ENCODE measurements at regions not wholly inside any gene's neighbourhood (a gene's known extent, or its start where the extent isn't known, plus 50 kb on each side); places are given as distances from the start of the nearest gene placed in this dataset.
"Not testable (repeated sequence)": the region's sequence is repeated elsewhere in the genome, so short reads cannot be mapped to it uniquely, and the experiment has no call there.

DNA sequence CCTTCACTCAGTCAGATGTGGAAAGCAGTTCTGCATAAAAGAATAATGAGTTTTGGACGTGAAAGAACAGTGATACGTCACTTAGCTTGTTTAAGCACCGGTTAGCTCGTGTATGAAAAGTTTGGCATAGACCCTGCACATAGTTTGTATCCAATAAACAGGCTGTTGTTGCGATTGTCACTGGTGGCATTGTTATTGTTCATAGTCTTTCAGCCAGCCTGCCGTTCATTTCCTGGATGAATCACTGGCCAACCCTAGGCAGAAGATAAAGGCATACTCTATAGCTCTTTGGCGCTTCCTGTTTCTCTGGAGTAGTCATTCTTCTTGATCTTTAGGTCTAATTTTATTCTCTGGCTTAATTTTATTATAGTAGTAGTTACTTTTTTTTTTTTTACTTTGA lies 57.8 kb upstream of the ANKRD30A start:
- Mint-ChIP-seq H3K9me3 (peaks cover 14% of the 10 kb centered on the region in 2 donors), H3K27me3 (ENCODE audit: low read depth) (no peaks in the 10 kb centered on the region), H3K4me3 (no peak overlapping the region), H3K36me3 (ENCODE audit: insufficient read depth in 2 of 2) (peaks cover 2% of the 10 kb centered on the region in 2 donors), H3K4me1 (ENCODE audit: low read depth) (no peaks in the 10 kb centered on the region), H3K27ac (no peak overlapping the region)
- no peak for ATAC-seq (replicated peaks in 1 of 2)
- DNase-seq, result no peak

GRCh38 chr10:37062296-37062695 lies 63.1 kb upstream of the ANKRD30A start:
- not testable (repeated sequence) for ATAC-seq (replicated peaks in 1 of 2); H3K27me3 Mint-ChIP-seq (ENCODE audit: low read depth); H3K4me1 Mint-ChIP-seq (ENCODE audit: low read depth); H3K27ac Mint-ChIP-seq; H3K9me3 Mint-ChIP-seq; H3K36me3 Mint-ChIP-seq (ENCODE audit: insufficient read depth in 2 of 2); DNase-seq; H3K4me3 Mint-ChIP-seq

GRCh38 chr10:37057261-37057660 lies 68.1 kb upstream of the ANKRD30A start:
- no peaks in the 10 kb centered on the region for H3K4me1 Mint-ChIP-seq (ENCODE audit: low read depth)
- peaks cover 0 to 3% of the 10 kb centered on the region in 2 donors for H3K36me3 Mint-ChIP-seq (ENCODE audit: insufficient read depth in 2 of 2)
- ATAC-seq (replicated peaks in 1 of 2) (no peak), DNase-seq (no peak)
- no peak overlapping the region for H3K27ac Mint-ChIP-seq
- H3K9me3 Mint-ChIP-seq, result peaks cover 7 to 9% of the 10 kb centered on the region in 2 donors
- H3K4me3 Mint-ChIP-seq, result no peak overlapping the region
- H3K27me3 Mint-ChIP-seq (ENCODE audit: low read depth), result no peaks in the 10 kb centered on the region

DNA sequence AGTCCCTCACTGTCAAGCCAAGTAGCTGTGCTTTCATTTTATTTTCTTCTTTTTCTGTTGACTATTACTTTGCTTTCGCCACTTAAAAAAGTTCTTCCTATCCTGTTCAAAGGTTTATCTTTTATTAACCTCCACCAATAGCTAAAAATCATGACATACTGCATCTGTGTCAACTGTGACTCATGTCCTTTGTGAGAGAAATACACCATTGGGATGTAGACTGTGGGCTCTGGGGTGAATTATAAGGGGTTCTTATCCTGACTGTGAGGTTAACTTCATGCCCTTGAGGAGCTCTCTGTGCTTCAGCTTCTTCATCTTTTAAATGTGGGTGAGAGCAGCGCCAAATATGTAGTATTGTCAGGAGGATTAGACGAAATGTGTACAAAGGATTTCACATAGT lies 71.9 kb upstream of the ANKRD30A start:
- Mint-ChIP-seq H3K36me3 (ENCODE audit: insufficient read depth in 2 of 2) (peaks cover 0 to 4% of the 10 kb centered on the region in 2 donors), H3K27ac (no peak overlapping the region), H3K27me3 (ENCODE audit: low read depth) (no peaks in the 10 kb centered on the region), H3K4me3 (no peak overlapping the region), H3K9me3 (peaks cover 8 to 21% of the 10 kb centered on the region in 2 donors), H3K4me1 (ENCODE audit: low read depth) (no peaks in the 10 kb centered on the region)
- ATAC-seq (replicated peaks in 1 of 2) (no peak), DNase-seq (no peak)

DNA sequence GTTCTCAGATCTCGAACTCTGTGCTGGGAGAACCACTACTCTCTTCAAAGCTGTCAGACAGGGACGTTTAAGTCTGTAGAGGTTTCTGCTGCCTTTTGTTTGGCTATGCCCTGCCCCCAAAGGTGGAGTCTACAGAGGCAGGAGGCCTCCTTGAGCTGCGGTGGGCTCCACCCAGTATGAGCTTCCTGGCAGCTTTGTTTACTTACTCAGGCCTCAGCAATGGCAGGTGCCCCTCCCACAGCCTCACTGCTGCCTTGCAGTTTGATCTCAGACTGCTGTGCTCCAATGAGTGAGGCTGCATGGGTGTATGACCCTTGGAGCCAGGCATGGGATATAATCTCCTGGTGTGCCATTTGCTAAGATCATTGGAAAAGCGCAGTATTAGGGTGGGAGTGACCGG lies 75.4 kb upstream of the ANKRD30A start:
- peaks cover 6 to 22% of the 10 kb centered on the region in 2 donors for H3K9me3 Mint-ChIP-seq
- not testable (repeated sequence) for ATAC-seq (replicated peaks in 1 of 2); DNase-seq; H3K4me3 Mint-ChIP-seq; H3K36me3 Mint-ChIP-seq (ENCODE audit: insufficient read depth in 2 of 2); H3K4me1 Mint-ChIP-seq (ENCODE audit: low read depth); H3K27ac Mint-ChIP-seq; H3K27me3 Mint-ChIP-seq (ENCODE audit: low read depth)

GRCh38 chr10:37044319-37044718 lies 81.1 kb upstream of the ANKRD30A start:
- H3K4me3 Mint-ChIP-seq; ATAC-seq (replicated peaks in 1 of 2); H3K36me3 Mint-ChIP-seq (ENCODE audit: insufficient read depth in 2 of 2); H3K27me3 Mint-ChIP-seq (ENCODE audit: low read depth); H3K4me1 Mint-ChIP-seq (ENCODE audit: low read depth); H3K27ac Mint-ChIP-seq; DNase-seq: not testable (repeated sequence)
- H3K9me3 Mint-ChIP-seq, result peaks cover 6 to 15% of the 10 kb centered on the region in 2 donors

- H3K27me3 Mint-ChIP-seq (ENCODE audit: low read depth), result no peaks in the 10 kb centered on the region
- no peak overlapping the region for H3K4me3 Mint-ChIP-seq
- ATAC-seq (replicated peaks in 1 of 2) (no peak), DNase-seq (no peak)
- no peak overlapping the region for H3K27ac Mint-ChIP-seq
- no peaks in the 10 kb centered on the region for H3K36me3 Mint-ChIP-seq (ENCODE audit: insufficient read depth in 2 of 2)
- no peaks in the 10 kb centered on the region for H3K4me1 Mint-ChIP-seq (ENCODE audit: low read depth)
- H3K9me3 Mint-ChIP-seq, result no peaks in the 10 kb centered on the region
These were observed 89.5 kb upstream of the ANKRD30A start for GRCh38 chr10:37035853-37036252.

- Mint-ChIP-seq H3K9me3 (peaks cover 2 to 11% of the 10 kb centered on the region in 2 donors), H3K27ac (no peak overlapping the region), H3K36me3 (ENCODE audit: insufficient read depth in 2 of 2) (no peaks in the 10 kb centered on the region), H3K27me3 (ENCODE audit: low read depth) (no peaks in the 10 kb centered on the region), H3K4me1 (ENCODE audit: low read depth) (no peaks in the 10 kb centered on the region), H3K4me3 (no peak overlapping the region)
- DNase-seq, result no peak
- no peak for ATAC-seq (replicated peaks in 1 of 2)
These were observed 109.9 kb upstream of the ANKRD30A start for GRCh38 chr10:37015498-37015897.

DNA sequence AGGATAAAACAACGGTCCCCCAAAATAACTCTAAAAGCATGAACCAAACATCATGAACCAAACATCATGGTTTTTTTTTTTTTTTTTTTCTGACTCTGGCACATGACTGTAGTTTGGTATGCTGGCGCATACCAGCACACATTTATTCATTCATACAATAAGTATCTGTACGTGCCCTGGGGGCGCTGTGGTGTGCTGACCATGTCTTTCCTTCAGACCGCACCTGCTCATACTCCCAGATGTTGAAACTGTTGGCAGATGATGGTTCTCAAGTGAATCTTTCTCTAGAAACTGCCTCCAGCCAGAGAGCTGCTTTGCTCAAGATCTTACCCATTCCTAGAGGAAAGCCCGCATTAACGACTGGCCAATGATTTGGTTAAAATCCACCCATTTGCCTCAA lies 114.7 kb upstream of the ANKRD30A start:
- no peaks in the 10 kb centered on the region for H3K27me3 Mint-ChIP-seq (ENCODE audit: low read depth)
- ATAC-seq (replicated peaks in 1 of 2) (no peak), DNase-seq (no peak)
- peaks cover 8 to 10% of the 10 kb centered on the region in 2 donors for H3K9me3 Mint-ChIP-seq
- no peak overlapping the region for H3K4me3 Mint-ChIP-seq
- no peaks in the 10 kb centered on the region for H3K36me3 Mint-ChIP-seq (ENCODE audit: insufficient read depth in 2 of 2)
- H3K27ac Mint-ChIP-seq, result no peak overlapping the region
- H3K4me1 Mint-ChIP-seq (ENCODE audit: low read depth), result no peaks in the 10 kb centered on the region

DNA sequence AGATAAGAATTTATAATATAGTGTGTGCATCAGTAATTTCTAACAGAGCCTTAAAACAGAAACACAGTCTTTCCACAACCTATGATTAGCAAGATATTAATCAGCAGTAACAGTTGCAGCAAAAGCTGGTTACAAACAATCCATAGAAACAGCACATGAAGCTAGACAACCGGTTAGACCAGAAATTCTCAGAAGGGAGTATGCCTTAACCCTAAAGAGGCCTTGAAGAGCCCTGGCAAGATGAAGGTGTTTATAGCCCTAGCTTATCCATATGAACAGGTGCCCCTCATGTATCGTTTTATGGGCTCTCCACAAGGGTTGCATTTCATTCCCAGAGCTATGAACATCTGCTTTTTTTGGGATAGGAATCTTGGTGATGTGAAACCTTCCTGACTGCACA lies 117.1 kb upstream of the ANKRD30A start:
- H3K4me3 Mint-ChIP-seq; H3K27ac Mint-ChIP-seq; H3K27me3 Mint-ChIP-seq (ENCODE audit: low read depth); ATAC-seq (replicated peaks in 1 of 2); H3K36me3 Mint-ChIP-seq (ENCODE audit: insufficient read depth in 2 of 2); DNase-seq; H3K4me1 Mint-ChIP-seq (ENCODE audit: low read depth): not testable (repeated sequence)
- H3K9me3 Mint-ChIP-seq, result peaks cover 6 to 15% of the 10 kb centered on the region in 2 donors

DNA sequence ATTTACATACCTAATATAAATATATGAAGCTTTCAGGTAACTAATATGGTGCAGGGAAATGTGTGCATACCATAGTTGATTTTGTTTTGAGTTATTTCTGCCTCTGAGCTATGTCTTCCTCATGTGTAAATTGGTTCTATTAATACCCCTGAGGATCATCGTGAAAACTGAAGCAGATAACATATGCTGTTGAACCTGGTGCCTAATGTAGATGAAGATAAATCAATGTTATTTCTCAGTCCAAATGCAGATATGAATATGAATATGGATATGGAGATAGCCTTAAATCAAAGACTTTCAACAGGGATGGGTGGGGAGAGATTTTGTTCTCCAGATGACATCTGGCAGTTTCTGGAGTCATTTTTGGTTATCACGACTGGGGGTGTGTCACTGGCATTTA lies 122.3 kb upstream of the ANKRD30A start:
- Mint-ChIP-seq H3K36me3 (ENCODE audit: insufficient read depth in 2 of 2) (no peaks in the 10 kb centered on the region), H3K4me3 (no peak overlapping the region), H3K4me1 (ENCODE audit: low read depth) (no peaks in the 10 kb centered on the region), H3K27ac (no peak overlapping the region), H3K27me3 (ENCODE audit: low read depth) (no peaks in the 10 kb centered on the region), H3K9me3 (peaks cover 5 to 14% of the 10 kb centered on the region in 2 donors)
- no peak for DNase-seq
- ATAC-seq (replicated peaks in 1 of 2), result no peak

DNA sequence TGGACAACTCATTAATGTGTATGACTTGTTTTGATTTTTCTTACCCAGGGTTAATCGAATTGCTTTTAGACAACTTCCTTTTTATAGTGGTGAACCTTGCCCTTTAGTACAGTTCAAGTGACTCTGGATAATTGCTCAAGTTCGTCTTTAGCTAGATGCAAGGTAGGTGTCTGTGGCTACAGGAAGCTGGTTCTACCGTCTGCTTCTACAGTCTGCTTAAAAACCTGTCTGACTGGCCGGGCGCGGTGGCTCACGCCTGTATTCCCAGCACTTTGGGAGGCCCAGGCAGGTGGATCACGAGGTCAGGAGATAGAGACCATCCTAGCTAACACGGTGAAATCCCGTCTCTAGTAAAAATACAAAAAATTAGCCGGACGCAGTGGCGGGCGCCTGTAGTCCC lies 129.6 kb upstream of the ANKRD30A start:
- H3K27ac Mint-ChIP-seq; H3K4me1 Mint-ChIP-seq (ENCODE audit: low read depth); H3K27me3 Mint-ChIP-seq (ENCODE audit: low read depth); H3K9me3 Mint-ChIP-seq; H3K36me3 Mint-ChIP-seq (ENCODE audit: insufficient read depth in 2 of 2); H3K4me3 Mint-ChIP-seq; ATAC-seq (replicated peaks in 1 of 2); DNase-seq: not testable (repeated sequence)

- no peak for ATAC-seq (replicated peaks in 1 of 2)
- DNase-seq, result no peak
- Mint-ChIP-seq H3K27me3 (ENCODE audit: low read depth) (no peaks in the 10 kb centered on the region), H3K4me1 (ENCODE audit: low read depth) (no peaks in the 10 kb centered on the region), H3K27ac (no peak overlapping the region), H3K9me3 (peaks cover 0 to 1% of the 10 kb centered on the region in 2 donors), H3K4me3 (no peak overlapping the region), H3K36me3 (ENCODE audit: insufficient read depth in 2 of 2) (no peaks in the 10 kb centered on the region)
These were observed 130.5 kb upstream of the ANKRD30A start for GRCh38 chr10:36994886-36995285.

DNA sequence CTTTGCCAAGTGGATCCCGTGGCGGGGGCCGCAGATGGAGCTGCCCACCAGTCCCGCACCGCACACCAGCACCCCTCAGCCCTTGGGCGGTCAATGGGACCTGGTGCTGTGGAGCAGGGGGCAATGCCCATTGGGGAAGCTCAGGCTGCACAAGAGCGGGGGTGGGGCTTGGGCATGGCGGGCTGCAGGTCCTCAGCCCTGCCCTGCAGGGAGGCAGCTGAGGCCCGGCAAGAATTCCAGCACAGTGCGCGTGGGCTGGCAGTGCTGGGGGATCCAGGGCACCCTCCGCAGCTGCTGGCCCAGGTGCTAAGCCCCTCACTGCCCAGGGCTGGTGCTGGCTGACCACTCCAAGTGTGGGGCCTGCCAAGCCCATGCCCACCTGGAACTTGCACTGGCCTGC lies 136.2 kb upstream of the ANKRD30A start:
- Mint-ChIP-seq H3K4me1 (ENCODE audit: low read depth) (no peaks in the 10 kb centered on the region), H3K36me3 (ENCODE audit: insufficient read depth in 2 of 2) (no peaks in the 10 kb centered on the region), H3K4me3 (no peak overlapping the region), H3K27ac (no peak overlapping the region), H3K27me3 (ENCODE audit: low read depth) (no peaks in the 10 kb centered on the region), H3K9me3 (peaks cover 4 to 5% of the 10 kb centered on the region in 2 donors)
- no peak for DNase-seq
- ATAC-seq (replicated peaks in 1 of 2), result no peak
